ENCODE measurements at regions not wholly inside any gene's neighbourhood (a gene's known extent, or its start where the extent isn't known, plus 50 kb on each side); places are given as distances from the start of the nearest gene placed in this dataset.
"Not testable (repeated sequence)": the region's sequence is repeated elsewhere in the genome, so short reads cannot be mapped to it uniquely, and the experiment has no call there.

DNA sequence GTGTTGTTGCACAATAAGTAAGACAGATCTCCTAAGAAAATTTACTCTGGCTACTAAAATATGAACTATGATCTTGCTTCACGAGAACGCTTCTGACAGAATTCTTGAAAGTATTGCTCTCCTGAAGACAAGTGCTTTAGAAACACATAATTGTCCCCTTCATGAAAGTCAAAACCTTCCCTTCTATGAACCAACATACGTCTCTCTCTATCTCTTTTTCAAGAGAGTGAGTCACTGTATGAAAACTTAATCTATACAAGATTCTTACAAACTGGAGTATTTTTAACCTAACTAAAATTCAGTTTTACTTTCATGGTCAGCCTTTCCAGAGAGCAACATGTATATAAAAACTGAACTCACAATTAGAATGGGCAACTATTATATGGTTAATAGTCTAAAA, 688.0 kb upstream of the CTNND2 start:
- DNase-seq: no peak
- Mint-ChIP-seq H3K36me3 (ENCODE audit: unreplicated experiment) (no peaks in the 10 kb centered on the region), H3K9me3 (ENCODE audit: unreplicated experiment) (no peaks in the 10 kb centered on the region), H3K4me1 (ENCODE audit: low read depth, unreplicated experiment) (no peaks in the 10 kb centered on the region), H3K27ac (ENCODE audit: unreplicated experiment) (no peak overlapping the region), H3K27me3 (ENCODE audit: unreplicated experiment) (no peaks in the 10 kb centered on the region), H3K4me3 (ENCODE audit: unreplicated experiment) (no peak overlapping the region)
- TF ChIP-seq, protein P1, sequence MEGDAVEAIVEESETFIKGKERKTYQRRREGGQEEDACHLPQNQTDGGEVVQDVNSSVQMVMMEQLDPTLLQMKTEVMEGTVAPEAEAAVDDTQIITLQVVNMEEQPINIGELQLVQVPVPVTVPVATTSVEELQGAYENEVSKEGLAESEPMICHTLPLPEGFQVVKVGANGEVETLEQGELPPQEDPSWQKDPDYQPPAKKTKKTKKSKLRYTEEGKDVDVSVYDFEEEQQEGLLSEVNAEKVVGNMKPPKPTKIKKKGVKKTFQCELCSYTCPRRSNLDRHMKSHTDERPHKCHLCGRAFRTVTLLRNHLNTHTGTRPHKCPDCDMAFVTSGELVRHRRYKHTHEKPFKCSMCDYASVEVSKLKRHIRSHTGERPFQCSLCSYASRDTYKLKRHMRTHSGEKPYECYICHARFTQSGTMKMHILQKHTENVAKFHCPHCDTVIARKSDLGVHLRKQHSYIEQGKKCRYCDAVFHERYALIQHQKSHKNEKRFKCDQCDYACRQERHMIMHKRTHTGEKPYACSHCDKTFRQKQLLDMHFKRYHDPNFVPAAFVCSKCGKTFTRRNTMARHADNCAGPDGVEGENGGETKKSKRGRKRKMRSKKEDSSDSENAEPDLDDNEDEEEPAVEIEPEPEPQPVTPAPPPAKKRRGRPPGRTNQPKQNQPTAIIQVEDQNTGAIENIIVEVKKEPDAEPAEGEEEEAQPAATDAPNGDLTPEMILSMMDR (IDR thresholded peaks at IDR 0.05; ENCODE audit: partially characterized antibody, unreplicated experiment): no peak

DNA sequence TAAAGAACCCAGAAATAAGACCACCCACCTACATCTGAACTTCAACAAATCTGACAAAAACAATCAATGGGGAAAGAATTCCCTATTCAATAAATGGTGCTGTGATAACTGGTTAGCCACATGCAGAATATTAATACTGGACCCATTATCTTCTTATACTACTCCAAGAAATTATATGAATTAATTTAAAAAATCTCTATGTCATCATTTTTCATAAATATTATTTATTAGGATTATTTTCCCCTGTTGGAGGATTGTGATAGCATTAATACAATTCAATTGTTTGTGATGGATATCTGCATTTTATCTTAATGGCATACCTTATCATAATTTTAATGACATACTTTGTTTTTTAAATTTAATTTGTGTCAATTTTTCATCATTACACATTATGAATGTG, 682.2 kb upstream of the CTNND2 start:
- no peak overlapping the region for H3K27ac Mint-ChIP-seq (ENCODE audit: unreplicated experiment)
- no peak for DNase-seq
- H3K4me3 Mint-ChIP-seq (ENCODE audit: unreplicated experiment): no peak overlapping the region
- no peaks in the 10 kb centered on the region for H3K36me3 Mint-ChIP-seq (ENCODE audit: unreplicated experiment)
- H3K4me1 Mint-ChIP-seq (ENCODE audit: low read depth, unreplicated experiment): no peaks in the 10 kb centered on the region
- TF ChIP-seq, protein P1 (IDR thresholded peaks at IDR 0.05; ENCODE audit: partially characterized antibody, unreplicated experiment): no peak
- no peaks in the 10 kb centered on the region for H3K27me3 Mint-ChIP-seq (ENCODE audit: unreplicated experiment)
- no peaks in the 10 kb centered on the region for H3K9me3 Mint-ChIP-seq (ENCODE audit: unreplicated experiment)

DNA sequence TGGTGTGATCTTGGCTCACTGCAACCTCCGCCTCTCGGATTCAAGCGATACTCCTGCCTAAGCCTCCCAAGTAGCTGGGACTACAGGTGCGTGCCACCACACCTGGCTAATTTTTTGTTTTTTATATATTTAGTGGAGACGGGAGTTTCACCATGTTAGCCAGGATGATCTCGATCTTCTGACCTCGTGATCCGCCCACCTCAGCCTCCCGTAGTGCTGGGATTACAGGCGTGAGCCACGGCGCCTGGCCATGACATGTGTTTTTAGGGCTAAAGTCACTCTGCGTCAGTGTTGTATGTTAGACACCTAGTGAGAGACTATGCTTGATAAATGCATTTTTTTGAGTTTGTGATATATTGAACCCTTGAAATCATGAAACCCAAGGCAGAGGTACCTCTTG, 674.6 kb upstream of the CTNND2 start:
- H3K9me3 Mint-ChIP-seq (ENCODE audit: unreplicated experiment); H3K4me3 Mint-ChIP-seq (ENCODE audit: unreplicated experiment); H3K27me3 Mint-ChIP-seq (ENCODE audit: unreplicated experiment); H3K27ac Mint-ChIP-seq (ENCODE audit: unreplicated experiment); H3K4me1 Mint-ChIP-seq (ENCODE audit: low read depth, unreplicated experiment); H3K36me3 Mint-ChIP-seq (ENCODE audit: unreplicated experiment); DNase-seq: not testable (repeated sequence)

DNA sequence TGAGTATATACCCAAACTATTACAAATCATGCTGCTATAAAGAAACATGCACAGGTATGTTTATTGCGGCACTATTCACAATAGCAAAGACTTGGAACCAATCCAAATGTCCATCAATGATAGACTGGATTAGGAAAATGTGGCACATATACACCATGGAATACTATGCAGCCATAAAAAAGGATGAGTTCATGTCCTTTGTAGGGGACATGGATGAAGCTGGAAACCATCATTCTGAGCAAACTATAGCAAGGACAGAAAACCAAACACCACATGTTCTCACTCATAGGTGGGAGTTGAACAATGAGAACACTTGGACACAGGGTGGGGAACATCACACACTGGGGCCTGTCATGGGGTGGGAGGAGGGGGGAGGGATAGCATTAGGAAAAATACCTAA, 672.7 kb upstream of the CTNND2 start:
- not testable (repeated sequence) for H3K27ac Mint-ChIP-seq (ENCODE audit: unreplicated experiment); H3K36me3 Mint-ChIP-seq (ENCODE audit: unreplicated experiment); DNase-seq; H3K4me1 Mint-ChIP-seq (ENCODE audit: low read depth, unreplicated experiment); H3K27me3 Mint-ChIP-seq (ENCODE audit: unreplicated experiment); H3K9me3 Mint-ChIP-seq (ENCODE audit: unreplicated experiment); H3K4me3 Mint-ChIP-seq (ENCODE audit: unreplicated experiment)

DNA sequence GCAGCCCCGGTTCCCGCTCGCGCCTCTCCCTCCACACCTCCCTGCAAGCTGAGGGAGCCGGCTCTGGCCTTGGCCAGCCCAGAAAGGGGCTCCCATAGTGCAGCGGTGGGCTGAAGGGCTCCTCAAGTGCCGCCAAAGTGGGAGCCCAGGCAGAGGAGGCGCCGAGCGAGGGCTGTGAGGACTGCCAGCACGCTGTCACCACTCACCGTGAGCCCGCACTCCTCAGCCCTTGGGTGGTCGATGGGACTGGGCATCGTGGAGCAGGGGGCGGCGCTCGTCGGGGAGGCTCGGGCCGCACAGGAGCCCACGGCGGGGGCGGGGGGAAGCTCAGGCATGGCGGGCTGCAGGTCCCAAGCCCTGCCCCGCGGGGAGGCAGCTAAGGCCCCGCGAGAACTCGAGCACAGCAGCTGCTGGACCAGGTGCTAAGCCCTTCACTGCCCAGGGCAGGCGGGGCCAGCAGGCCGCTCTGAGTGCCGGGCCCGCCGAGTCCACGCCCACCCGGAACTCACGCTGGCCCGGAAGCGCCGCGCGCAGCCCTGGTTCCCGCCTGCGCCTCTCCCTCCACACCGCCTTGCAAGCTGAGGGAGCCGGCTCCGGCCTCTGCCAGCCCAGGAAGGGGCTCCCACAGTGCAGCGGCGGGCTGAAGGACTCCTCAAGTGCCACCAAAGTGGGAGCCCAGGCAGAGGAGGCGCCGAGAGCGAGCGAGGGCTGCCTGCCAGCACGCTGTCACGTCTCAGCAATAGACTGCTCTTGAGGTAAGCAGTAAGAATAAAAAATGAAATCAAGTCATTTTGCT, 670.2 kb upstream of the CTNND2 start:
- H3K4me1 Mint-ChIP-seq (ENCODE audit: low read depth, unreplicated experiment); H3K27me3 Mint-ChIP-seq (ENCODE audit: unreplicated experiment); H3K4me3 Mint-ChIP-seq (ENCODE audit: unreplicated experiment); H3K36me3 Mint-ChIP-seq (ENCODE audit: unreplicated experiment); H3K9me3 Mint-ChIP-seq (ENCODE audit: unreplicated experiment); DNase-seq; H3K27ac Mint-ChIP-seq (ENCODE audit: unreplicated experiment): not testable (repeated sequence)

DNA sequence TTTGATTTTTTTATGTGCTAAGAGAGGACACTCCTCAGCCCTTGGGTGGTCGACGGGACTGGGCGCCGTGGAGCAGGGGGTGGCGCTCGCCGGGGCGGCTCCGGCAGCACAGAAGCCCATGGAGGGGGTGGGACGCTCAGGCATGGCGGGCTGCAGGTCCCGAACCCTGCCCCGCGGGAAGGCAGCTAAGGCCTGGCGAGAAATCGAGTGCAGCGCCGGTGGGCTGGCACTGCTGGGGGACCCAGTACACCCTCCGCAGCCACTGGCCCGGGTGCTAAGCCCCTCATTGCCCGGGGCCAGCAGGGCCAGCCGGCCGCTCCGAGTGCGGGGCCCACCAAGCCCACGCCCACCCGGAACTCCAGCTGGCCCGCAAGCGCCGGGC, 669.7 kb upstream of the CTNND2 start:
- H3K27me3 Mint-ChIP-seq (ENCODE audit: unreplicated experiment); H3K4me3 Mint-ChIP-seq (ENCODE audit: unreplicated experiment); DNase-seq; H3K27ac Mint-ChIP-seq (ENCODE audit: unreplicated experiment); H3K9me3 Mint-ChIP-seq (ENCODE audit: unreplicated experiment); H3K36me3 Mint-ChIP-seq (ENCODE audit: unreplicated experiment); H3K4me1 Mint-ChIP-seq (ENCODE audit: low read depth, unreplicated experiment): not testable (repeated sequence)

DNA sequence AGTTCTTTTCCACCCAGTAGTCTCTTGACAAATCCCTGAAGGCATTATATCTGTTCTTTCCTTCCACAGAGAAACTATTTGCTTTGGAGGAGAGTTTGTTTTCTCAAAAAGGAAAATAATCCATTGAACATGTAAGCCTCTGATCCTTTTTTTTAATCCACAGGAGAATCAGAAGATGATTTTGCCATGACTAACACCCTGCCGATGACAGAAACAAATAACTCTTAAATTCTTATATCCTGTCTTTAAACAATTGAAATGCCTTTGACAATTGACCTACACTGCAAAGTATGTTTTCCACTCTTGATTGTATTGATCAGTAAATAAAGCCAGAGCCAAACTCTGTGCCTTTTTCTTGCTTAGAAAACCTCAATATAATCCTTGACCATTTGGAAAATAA, 666.4 kb upstream of the CTNND2 start:
- TF ChIP-seq, protein P1 (IDR thresholded peaks at IDR 0.05; ENCODE audit: partially characterized antibody, unreplicated experiment): no peak
- DNase-seq: no peak
- Mint-ChIP-seq H3K36me3 (ENCODE audit: unreplicated experiment) (no peaks in the 10 kb centered on the region), H3K4me1 (ENCODE audit: low read depth, unreplicated experiment) (peaks cover 5% of the 10 kb centered on the region), H3K27ac (ENCODE audit: unreplicated experiment) (no peak overlapping the region), H3K4me3 (ENCODE audit: unreplicated experiment) (no peak overlapping the region), H3K27me3 (ENCODE audit: unreplicated experiment) (peaks cover 3% of the 10 kb centered on the region), H3K9me3 (ENCODE audit: unreplicated experiment) (peaks cover 2% of the 10 kb centered on the region)
